Thoracic aorta (tissue), 2 donors: ENCODE measurements at regions not wholly inside any gene's neighbourhood (a gene's known extent, or its start where the extent isn't known, plus 50 kb on each side); places are given as distances from the start of the nearest gene placed in this dataset.

Source experiments
- ATAC-seq: fragments of 150-250 bp; one replicate; pipeline ENCODE4 v1.8.0; 2017; ENCODE audit warnings: low read depth; ENCODE audit not compliant: insufficient number of reproducible peaks, low FRiP score
- DNase-seq: peaks from one replicate; pipeline ENCODE4 v3.0.0-alpha.2; 2020; ENCODE audit warnings: low spot score
- H3K27ac ChIP-seq, 2 donors: fragments of 200-600 bp; sonication (generic); 1 replicate in 1 of 2; 2 replicates in 1 of 2; pipeline ENCODE4 v1.5.1; 2016; ENCODE audit warnings: mild to moderate bottlenecking in 2 of 2, moderate library complexity in 2 of 2
- H3K27me3 ChIP-seq: fragments of 200-600 bp; sonication (generic); replicated peaks from 2 replicates; pipeline ENCODE4 v1.6.0; 2016; ENCODE audit warnings: mild to moderate bottlenecking; ENCODE audit not compliant: insufficient read depth
- H3K36me3 ChIP-seq: fragments of 200-600 bp; sonication (generic); one replicate; pipeline ENCODE4 v1.5.1; 2016
- H3K4me1 ChIP-seq, 2 donors: fragments of 200-600 bp; sonication (generic); 1 replicate in 1 of 2; 2 replicates in 1 of 2; pipeline versions ENCODE4 v1.5.1 to v1.6.0; 2016; ENCODE audit warnings: low read depth in 2 of 2, mild to moderate bottlenecking in 1 of 2; ENCODE audit not compliant: control insufficient read depth in 1 of 2
- H3K4me3 ChIP-seq: fragments of 200-600 bp; sonication (generic); 2 replicates; pipeline ENCODE4 v1.5.1; 2016; ENCODE audit warnings: mild to moderate bottlenecking
- H3K9me3 ChIP-seq: fragments of 200-600 bp; sonication (generic); 2 replicates; pipeline ENCODE4 v1.5.1; 2016
- TF ChIP-seq, protein P1 (sequence below): fragments of 200-600 bp; sonication (generic); IDR thresholded peaks from one replicate; pipeline ENCODE4 v1.5.1; 2019; ENCODE audit warnings: antibody characterized with exemption

DNA sequence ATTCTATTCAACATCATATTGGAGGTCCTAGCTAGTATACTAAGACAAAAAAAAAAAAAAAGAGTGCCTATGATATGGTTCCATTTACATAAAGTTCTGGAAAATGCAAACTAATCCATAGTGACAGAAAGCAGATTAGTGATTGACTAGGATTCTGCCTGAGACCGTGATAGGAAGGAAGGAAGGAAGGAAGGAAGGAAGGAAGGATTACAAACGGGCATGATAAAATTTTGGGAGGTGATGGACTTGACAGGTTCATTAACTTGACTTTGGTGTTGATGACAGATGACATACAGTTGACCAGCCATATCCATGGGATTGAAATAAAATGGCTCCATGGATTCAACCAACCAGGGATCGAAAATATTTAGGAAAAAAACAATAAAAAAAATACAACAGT is 79.1 kb upstream of the MAN2A1 start:
- TF ChIP-seq, protein P1, sequence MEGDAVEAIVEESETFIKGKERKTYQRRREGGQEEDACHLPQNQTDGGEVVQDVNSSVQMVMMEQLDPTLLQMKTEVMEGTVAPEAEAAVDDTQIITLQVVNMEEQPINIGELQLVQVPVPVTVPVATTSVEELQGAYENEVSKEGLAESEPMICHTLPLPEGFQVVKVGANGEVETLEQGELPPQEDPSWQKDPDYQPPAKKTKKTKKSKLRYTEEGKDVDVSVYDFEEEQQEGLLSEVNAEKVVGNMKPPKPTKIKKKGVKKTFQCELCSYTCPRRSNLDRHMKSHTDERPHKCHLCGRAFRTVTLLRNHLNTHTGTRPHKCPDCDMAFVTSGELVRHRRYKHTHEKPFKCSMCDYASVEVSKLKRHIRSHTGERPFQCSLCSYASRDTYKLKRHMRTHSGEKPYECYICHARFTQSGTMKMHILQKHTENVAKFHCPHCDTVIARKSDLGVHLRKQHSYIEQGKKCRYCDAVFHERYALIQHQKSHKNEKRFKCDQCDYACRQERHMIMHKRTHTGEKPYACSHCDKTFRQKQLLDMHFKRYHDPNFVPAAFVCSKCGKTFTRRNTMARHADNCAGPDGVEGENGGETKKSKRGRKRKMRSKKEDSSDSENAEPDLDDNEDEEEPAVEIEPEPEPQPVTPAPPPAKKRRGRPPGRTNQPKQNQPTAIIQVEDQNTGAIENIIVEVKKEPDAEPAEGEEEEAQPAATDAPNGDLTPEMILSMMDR, result no peak
- Histone ChIP-seq H3K4me1 (no peaks in the 10 kb centered on the region), H3K4me3 (no peak overlapping the region), H3K36me3 (no peaks in the 10 kb centered on the region), H3K9me3 (no peaks in the 10 kb centered on the region), H3K27me3 (no peaks in the 10 kb centered on the region), H3K27ac (no peak overlapping the region)
- ATAC-seq (no peak), DNase-seq (no peak)

DNA sequence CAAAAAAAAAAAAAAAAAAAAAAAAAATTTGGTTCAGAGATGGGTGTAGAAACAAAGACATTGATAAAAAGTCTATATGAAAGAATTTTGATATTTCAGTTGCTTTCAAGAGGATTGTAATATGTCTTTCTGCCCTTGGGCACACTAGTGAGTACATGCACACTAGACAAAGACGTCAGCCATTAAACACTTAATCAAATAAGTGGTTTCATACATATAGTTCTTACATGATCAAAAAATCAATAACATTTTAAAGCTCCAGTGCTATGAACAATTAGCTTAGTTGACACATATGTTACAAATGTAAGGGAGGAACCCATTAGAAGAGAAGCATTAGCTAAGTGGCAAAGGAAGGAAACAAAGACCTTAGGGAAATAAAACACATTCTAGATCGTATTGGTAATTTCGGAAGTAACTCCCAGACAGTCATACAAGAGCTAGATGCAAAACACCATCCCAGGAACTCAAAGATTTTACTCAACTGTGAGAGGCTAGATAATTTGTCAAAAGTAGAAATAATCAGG is 84.5 kb upstream of the MAN2A1 start:
- H3K27ac ChIP-seq, result no peak overlapping the region
- H3K4me1 ChIP-seq, result no peaks in the 10 kb centered on the region
- no peak for DNase-seq
- no peaks in the 10 kb centered on the region for H3K36me3 ChIP-seq
- TF ChIP-seq, protein P1, result no peak
- ATAC-seq, result no peak
- no peaks in the 10 kb centered on the region for H3K27me3 ChIP-seq
- no peak overlapping the region for H3K4me3 ChIP-seq
- no peaks in the 10 kb centered on the region for H3K9me3 ChIP-seq

- no peak for DNase-seq
- ATAC-seq, result no peak
Observed at GRCh38 chr5:109604758-109605157, 85.0 kb upstream of the MAN2A1 start.

GRCh38 chr5:109601736-109602135 is 88.0 kb upstream of the MAN2A1 start:
- Histone ChIP-seq H3K27me3 (no peaks in the 10 kb centered on the region), H3K9me3 (no peaks in the 10 kb centered on the region), H3K4me3 (no peak overlapping the region), H3K27ac (no peak overlapping the region), H3K36me3 (no peaks in the 10 kb centered on the region), H3K4me1 (no peaks in the 10 kb centered on the region)
- DNase-seq (no peak), ATAC-seq (no peak)
- TF ChIP-seq, protein P1, result no peak

More at GRCh38 chr5:109604758-109605157, 85.0 kb upstream of the MAN2A1 start:
- Histone ChIP-seq H3K27ac (no peak overlapping the region), H3K27me3 (no peaks in the 10 kb centered on the region), H3K9me3 (no peaks in the 10 kb centered on the region), H3K36me3 (no peaks in the 10 kb centered on the region), H3K4me1 (no peaks in the 10 kb centered on the region), H3K4me3 (no peak overlapping the region)
- TF ChIP-seq, protein P1, result no peak

GRCh38 chr5:109597893-109598292 is 91.8 kb upstream of the MAN2A1 start:
- TF ChIP-seq, protein P1, result no peak
- Histone ChIP-seq H3K27me3 (no peaks in the 10 kb centered on the region), H3K4me1 (no peaks in the 10 kb centered on the region), H3K27ac (no peak overlapping the region), H3K9me3 (no peaks in the 10 kb centered on the region), H3K4me3 (no peak overlapping the region), H3K36me3 (no peaks in the 10 kb centered on the region)
- DNase-seq (no peak), ATAC-seq (no peak)
